ENCODE measurements at regions not wholly inside any gene's neighbourhood (a gene's known extent, or its start where the extent isn't known, plus 50 kb on each side); places are given as distances from the start of the nearest gene placed in this dataset.

DNA sequence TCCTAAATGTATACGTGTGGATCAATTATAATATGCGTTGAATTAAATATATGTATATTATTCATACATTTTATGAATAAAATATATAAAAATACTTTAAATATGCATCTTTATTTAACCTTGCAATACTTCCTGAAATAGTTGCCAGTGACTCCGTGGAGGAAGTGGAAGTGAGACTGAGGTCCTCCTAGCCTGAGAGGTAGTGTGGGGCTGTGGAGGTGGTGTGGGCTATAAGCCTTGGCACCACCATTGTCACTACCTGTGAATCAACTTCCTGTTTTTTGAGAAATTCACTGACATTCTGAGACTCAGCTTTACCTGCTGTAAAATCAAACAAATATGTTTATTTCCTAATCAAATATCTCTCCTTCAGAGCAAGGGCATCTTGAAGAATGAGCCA, 514.2 kb downstream of the VRK1 start:
- DNase-seq, result no peak

GRCh38 chr14:97312910-97313309, 515.7 kb downstream of the VRK1 start:
- DNase-seq, result no peak

DNA sequence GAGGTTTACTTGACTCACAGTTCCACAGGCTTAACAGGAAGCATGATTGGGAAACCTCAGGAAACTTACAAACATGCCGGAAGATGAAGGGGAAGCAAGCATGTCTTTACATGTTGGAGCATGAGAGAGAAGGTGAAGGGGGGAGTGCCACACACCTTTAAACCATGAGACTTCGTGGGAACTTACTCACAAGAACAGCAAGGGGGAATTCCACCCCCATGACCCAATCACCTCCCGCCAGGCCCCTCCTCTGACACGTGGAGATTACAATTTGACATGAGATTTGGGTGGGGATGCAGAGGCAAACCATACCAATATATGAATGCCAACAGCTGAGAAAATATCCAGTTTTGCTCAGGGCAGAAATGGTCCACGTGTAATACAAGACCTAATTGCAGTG, 518.6 kb downstream of the VRK1 start:
- no peak for DNase-seq

DNA sequence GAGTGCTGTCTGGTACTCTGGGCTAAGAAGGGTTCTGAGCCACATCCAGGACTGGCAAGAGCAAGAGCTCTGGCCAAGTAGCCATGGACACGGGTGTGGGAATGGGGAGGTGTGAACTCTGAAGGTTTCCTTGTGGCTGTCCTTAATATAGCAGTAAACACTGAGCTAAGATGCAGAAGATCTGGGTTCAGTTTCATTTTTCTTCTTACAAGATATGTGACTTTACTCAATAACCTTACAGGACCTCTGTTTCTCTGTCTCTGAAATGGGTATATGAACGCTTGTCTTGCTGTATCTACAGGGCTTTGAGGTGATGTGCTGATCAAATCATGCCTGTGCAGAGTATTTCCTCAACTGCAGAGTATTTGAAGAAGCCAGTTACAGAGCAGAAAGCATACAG, 521.2 kb downstream of the VRK1 start:
- no peak for DNase-seq

DNA sequence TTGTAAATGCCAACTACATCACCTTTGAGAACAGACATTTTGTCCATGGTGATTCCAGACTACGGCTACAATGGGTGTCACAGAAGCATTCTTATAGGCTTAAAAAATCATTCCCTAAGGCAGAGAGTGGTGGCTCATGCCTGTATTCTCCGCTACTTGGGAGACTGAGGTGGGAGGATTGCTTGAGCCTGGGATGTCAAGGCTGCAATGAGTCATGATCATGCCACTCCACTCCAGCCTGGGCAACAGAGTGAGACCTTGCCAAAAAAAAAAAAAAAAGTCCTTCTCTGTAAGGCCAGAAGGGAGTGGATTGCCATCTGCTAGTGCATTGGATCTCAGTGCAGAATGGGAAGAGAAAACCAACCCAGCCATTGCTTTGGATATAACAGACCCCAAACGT, 522.5 kb downstream of the VRK1 start:
- DNase-seq, result no peak

DNA sequence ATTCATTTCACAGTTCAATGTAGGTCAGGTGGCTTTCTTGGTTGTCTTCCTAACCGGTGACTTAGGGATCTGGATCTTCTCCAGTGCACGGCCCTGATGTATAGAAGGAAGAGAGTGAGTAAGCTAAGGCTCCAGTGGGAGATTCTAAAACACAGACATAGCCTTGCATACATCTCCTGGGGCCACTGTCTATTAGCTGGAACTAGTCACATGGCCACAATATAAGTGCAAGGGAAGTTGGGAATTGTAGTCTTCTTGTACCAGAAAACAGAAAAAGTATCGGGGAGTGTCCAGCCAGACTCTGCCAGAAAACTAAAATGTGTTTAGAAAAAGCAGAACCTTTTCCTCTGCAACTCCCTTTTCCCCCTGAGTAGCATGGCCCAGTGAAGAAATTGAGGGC, 531.6 kb downstream of the VRK1 start:
- no peak for DNase-seq

GRCh38 chr14:97329701-97330100, 532.5 kb downstream of the VRK1 start:
- DNase-seq, result no peak

DNA sequence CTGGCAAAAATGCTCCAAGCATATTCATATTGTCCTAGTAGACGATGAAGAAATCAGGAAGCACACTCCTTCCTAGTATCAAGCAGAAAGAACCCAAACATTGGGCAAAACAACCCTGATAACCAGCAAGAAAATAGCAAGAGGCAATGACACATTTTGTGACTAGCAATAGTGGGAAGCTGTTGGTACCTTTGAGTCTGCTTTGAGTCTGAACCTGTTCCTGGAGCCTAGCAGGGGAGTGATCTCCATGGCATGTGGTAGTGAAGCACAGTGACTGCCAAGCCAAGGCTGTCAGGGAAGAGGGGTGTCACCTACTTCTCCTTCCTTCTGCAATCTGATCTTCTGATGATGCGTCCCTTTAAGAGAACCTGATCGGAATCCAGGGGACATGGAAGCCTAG, 533.9 kb downstream of the VRK1 start:
- no peak for DNase-seq

GRCh38 chr14:97331526-97331925, 534.3 kb downstream of the VRK1 start:
- DNase-seq, result no peak

- DNase-seq, result no peak
Observed at GRCh38 chr14:97336179-97336578, 539.0 kb downstream of the VRK1 start.

DNA sequence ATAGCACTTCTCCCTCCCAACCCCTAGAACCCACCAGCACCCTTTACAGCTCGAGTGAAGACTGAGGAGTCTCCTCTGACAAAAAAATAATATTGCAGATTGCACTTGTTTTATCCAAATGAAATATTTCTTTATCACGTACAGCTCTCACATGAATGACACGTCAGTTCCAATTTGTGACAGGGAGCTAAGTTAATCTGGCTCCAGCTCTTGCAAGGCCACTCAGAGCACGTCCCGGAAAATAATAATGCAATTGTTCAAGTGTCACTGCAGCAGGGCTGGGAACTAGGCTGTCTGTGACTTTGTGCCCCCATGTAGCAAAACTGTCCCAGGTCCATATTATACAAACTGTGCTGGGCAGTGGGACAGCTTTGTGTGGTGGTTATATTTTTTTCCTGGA, 539.6 kb downstream of the VRK1 start:
- DNase-seq, result no peak

DNA sequence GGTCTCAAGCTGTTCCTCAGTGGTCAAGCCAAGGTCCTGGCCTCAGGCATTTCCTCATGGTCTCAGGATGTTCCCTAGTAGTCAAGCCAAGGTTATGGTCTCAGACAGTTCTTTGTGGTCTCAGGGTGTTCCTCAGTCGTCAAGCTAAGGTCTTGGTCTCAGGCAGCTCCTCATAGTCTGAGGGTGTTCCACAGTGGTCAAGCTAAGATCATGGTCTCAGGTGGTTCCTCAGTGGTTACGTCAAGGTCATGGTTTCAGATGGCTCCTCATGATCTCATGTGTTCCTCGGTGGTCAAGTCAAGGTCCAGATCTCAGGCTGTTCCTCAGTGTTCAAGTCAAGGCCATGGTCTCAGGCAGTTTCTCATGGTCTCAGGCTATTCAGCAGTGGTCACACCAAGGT, 540.1 kb downstream of the VRK1 start:
- no peak for DNase-seq

DNA sequence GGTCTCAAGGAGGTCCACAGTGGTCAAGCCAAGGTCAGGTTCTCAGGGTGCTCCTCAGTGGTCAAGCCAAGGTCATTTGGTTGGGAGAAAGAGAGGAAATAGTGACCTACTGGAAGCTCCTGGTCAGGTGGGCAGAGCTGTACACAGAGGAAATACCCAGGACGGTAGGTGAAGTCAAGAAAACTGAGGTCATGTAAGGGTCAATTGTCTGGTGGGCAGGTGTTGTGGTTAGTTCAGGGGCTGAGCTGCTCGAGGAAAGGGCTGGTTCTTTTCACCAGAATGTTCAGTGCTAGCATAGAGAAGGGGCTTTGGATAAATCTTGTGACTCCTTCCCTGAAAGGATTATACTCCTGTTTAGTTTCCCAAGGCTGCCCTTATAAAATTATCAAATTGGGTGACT, 540.5 kb downstream of the VRK1 start:
- no peak for DNase-seq

- no peak for DNase-seq
Observed at GRCh38 chr14:97344666-97345065, 547.5 kb downstream of the VRK1 start.

DNA sequence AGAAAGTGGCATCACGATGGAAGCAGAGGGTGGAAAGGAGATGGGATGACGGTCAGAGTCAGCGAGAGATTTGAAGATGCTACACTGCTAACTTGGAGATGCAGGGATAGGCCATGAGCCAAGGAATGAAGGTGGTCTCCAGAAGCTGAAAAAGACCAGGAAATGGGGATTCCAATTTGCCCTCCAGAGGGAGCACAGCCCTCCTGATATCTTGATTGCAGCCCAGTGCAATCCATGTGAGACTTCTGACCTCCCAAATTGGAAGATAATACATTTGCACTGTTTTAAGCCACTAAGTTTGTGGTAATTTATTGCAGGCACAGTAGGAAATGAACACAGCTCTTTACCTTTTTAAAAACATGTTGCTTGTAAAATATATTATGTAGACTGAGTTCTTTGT, 549.5 kb downstream of the VRK1 start:
- DNase-seq, result no peak

DNA sequence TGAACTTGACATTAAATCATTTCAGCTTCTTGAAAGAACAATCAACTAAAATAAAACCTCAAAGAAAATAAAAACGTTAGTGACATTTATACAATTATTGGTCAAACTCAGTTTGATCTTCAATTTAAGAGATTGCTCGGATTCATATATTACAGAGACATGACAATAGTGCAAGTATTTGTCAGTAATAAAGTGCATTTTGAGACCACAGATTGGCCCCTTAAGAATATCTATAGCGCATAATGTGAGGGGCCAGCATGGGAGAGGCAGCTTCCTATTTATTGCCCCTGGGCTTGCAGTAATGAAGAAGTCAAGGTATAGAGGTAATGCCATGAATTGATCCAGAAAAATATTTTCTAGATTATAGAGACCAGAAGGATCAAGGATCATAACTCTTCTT, 552.3 kb downstream of the VRK1 start:
- DNase-seq, result no peak

GRCh38 chr14:97349946-97350345, 552.8 kb downstream of the VRK1 start:
- DNase-seq, result no peak

DNA sequence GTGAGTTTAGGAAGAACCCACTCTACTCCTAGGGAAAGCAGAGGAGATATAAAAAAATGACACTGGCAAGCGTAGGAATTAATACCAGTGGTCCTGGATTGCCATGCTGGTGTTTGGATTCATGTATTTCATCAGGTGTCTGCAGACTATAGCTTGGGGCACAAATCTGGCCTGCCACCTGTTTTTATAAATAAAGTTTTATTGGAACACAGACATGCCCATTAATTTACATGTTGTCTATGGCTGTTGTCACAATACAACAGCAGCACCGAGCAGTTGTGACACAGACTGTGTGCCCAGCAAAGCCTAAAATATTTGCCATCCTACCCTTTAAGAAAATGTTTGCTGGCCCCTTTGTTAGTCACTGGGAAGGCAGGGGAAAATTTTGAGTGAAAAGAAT, 553.2 kb downstream of the VRK1 start:
- DNase-seq, result no peak

DNA sequence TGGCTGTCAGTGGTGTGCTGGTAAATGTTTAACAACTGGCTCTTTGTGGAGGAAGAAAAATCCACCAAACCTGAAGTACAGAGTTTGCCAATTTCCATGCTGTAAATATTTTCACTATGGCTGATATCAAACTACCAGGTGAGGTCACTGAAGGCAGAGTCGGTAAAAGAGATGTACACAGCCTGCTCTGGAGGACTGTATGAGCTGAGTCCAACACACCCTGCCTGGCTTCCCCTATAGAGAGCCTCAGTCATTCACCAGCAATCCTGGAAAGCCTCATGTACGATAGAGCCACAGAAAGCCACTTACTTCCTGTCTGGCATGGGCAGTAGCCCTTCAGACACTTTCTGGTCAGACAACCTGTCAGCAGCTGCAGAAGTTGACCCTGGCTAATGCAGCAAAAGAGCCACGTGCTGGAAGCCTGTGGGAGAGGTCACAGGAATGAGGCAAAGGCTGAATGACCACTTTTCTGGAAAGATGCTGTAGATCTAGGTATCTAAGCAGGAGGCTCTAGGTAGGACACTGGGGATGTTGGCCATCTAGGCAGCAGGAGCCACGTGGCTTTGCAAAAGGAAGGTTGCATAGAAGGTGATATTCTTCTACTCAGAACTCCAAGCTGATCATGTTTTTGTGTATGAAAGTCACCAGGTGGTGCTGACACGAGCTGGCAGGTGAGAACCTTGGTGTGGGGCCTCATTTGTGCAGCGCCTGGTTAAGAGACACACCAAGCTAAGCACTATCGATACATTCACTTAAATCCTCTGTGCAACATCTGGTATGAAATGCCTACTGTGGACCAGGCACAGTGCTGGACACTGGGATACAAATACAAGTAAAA, 553.9 kb downstream of the VRK1 start:
- no peak for DNase-seq

- no peak for DNase-seq
Observed at GRCh38 chr14:97353102-97353501, 555.9 kb downstream of the VRK1 start.

DNA sequence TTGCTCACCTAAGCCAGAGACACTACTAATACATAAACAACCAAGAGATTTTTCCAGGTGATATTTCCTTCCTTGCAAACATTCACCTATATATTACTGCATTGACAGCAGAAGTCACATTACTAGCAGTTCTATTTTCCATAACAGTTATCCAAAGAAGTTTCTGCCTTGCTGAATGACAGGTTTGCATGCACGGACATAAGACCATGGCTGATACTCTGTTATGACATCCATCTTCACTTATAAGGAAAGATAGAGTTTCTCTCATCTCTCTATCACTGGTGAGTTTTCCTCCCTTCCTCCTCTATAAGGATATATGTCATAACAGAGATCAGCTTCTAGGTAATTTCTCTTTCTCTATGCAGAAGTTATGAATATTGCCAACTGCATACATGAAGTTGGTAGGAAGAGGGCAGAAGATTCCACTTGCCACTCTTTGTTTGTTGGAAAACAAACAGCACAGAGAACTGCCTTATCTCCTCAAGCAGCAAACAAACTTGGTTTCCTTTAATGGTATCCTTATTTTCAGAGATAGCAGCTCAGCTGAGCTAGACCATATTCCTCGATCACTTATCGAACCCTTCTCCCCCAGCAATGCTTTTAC, 557.0 kb downstream of the VRK1 start:
- DNase-seq, result no peak

DNA sequence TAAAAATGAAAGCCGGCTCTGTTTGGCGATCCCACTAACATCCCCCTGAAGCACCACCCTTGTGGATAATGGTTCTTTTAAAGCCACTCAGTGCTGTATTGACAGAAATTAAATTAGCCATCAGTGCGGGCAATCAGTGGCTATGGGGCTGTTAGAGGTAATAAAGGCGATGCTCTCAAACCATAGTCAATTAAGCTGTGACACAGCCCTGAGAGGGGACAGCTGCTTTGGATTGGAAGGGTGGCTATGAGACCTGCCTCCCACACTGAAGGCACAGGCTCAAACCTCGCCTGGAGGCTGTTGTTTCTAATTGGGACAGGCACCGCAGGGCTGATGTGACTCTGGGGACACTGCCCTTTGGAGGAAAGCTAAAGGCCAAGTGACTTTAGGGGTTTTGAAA, 562.2 kb downstream of the VRK1 start:
- DNase-seq, result no peak

DNA sequence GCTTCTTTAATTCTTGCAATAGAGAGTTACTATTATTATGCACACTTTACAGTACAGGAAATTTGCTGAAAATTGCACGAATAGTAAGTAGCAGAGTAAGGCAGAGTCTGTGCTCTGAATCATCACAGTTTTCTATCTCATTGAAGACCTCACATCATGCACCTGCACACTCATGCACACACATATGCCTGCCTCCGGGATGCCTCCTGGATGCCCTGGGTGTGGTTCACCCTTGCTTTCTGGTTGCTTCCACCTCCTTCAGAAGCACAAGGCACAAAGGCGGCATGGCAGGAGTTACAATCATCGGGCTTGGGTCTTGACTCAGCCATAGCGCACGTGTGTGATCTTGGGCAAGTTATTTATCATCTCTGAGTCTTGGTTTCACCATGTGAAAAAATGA, 564.0 kb downstream of the VRK1 start:
- DNase-seq, result no peak

DNA sequence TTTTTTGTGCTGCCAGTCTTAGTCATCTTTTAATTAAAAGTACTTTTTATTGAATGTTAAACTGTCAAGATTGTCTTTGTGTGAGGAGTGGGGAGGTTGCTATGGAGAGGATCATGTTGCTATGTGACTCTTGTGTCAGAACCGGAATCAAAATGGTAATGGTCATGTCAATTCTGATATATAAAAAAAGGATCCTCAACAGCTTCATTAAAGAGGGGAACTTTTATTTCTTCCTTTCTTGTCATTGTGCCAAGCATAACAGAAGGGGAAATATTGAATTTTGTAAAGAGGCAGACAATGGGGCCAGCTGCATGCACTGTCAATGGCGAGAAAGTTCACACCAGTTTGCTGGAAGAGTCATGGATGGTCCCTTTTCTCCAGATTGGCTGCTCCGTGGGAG, 564.8 kb downstream of the VRK1 start:
- no peak for DNase-seq

GRCh38 chr14:97366400-97366799, 569.2 kb downstream of the VRK1 start:
- DNase-seq, result no peak

All from fibroblast of upper back skin (primary cell).